Endodermal cell (in vitro differentiated cells): ENCODE measurements at regions not wholly inside any gene's neighbourhood (a gene's known extent, or its start where the extent isn't known, plus 50 kb on each side); places are given as distances from the start of the nearest gene placed in this dataset.

Source experiments
- DNase-seq: peaks from one replicate; pipeline ENCODE4 v3.0.0-alpha.2; 2017
- H3K27ac ChIP-seq: 2 replicates; pipeline ENCODE4 v1.5.1; 2013; ENCODE audit warnings: mild to moderate bottlenecking, low read depth, low read length, moderate library complexity
- H3K27me3 ChIP-seq: 2 replicates; pipeline ENCODE4 v1.6.1; 2013; ENCODE audit warnings: mild to moderate bottlenecking, low read length, moderate library complexity; ENCODE audit not compliant: insufficient read depth, control insufficient read depth, poor library complexity, severe bottlenecking
- H3K36me3 ChIP-seq: 2 replicates; pipeline ENCODE4 v1.7.0; 2013; ENCODE audit warnings: mild to moderate bottlenecking, low read length, moderate library complexity; ENCODE audit not compliant: control insufficient read depth, insufficient read depth
- H3K4me1 ChIP-seq: one replicate; pipeline ENCODE4 v1.7.0; 2013; ENCODE audit warnings: low read length; ENCODE audit not compliant: control insufficient read depth, insufficient read depth
- H3K4me3 ChIP-seq: 2 replicates; pipeline ENCODE4 v1.5.1; 2013; ENCODE audit warnings: mild to moderate bottlenecking, low read length, moderate library complexity
- H3K9ac ChIP-seq: 2 replicates; pipeline ENCODE4 v1.6.1; 2013; ENCODE audit warnings: mild to moderate bottlenecking, low read length, moderate library complexity; ENCODE audit not compliant: poor library complexity, severe bottlenecking; ENCODE audit errors: extremely low read depth
- H3K9me3 ChIP-seq: 2 replicates; pipeline ENCODE4 v1.6.1; 2013; ENCODE audit warnings: mild to moderate bottlenecking, low read length, moderate library complexity; ENCODE audit not compliant: control insufficient read depth
- H3K27ac Mint-ChIP-seq: 2 replicates; pipeline ENCODE4 v1.8.0; 2020; ENCODE audit warnings: mixed read lengths
- H3K27me3 Mint-ChIP-seq: 2 replicates; pipeline ENCODE4 v1.8.0; 2021; ENCODE audit warnings: mild to moderate bottlenecking, mixed read lengths; ENCODE audit not compliant: insufficient read depth
- H3K36me3 Mint-ChIP-seq: 2 replicates; pipeline ENCODE4 v1.8.0; 2020; ENCODE audit warnings: low read depth, mixed read lengths
- H3K4me1 Mint-ChIP-seq: 2 replicates; pipeline ENCODE4 v1.8.0; 2020; ENCODE audit warnings: mixed read lengths
- H3K4me3 Mint-ChIP-seq: 2 replicates; pipeline ENCODE4 v1.8.0; 2020; ENCODE audit warnings: mild to moderate bottlenecking, moderate library complexity, mixed read lengths
- H3K9me3 Mint-ChIP-seq: 2 replicates; pipeline ENCODE4 v1.8.0; 2020; ENCODE audit warnings: mild to moderate bottlenecking, mixed read lengths
- WGBS, 2 experiments: methylation state at CpG; one replicate each; pipeline versions ENCODE4 v1.1.5 to v1.1.7; 2013; ENCODE audit warnings: missing lambda C conversion rate in 2 of 2, mixed read lengths in 1 of 2; ENCODE audit not compliant: insufficient coverage in 1 of 2, insufficient read length in 1 of 2; 5-methylcytosine and 5-hydroxymethylcytosine counted together
- TF ChIP-seq, protein P1 (sequence below): fragments of 200-600 bp; sonication (generic); conservative IDR thresholded peaks from 2 replicates; pipeline ENCODE4 v1.5.0; 2021; ENCODE audit warnings: antibody characterized with exemption, mild to moderate bottlenecking

DNA sequence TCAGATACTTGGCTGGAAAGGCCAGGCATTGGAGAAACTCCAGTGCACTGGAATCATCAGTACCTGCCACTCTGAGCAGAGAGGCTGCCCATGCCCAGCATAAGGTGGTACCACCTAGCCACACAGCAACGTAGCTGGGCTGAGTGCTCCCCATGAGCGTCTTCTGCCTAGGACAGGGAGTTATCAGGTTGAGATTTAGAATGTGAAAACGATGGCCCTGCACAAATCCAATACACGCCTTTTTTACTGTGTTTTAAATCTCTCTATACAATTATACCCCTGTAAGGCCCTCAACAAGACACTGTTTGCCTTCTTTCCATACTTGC is 66.7 kb upstream of the PTGR2 start:
- 84 to 87% methylated on average over 4 of the region's 4 CpGs for WGBS, 2 experiments
- no peak for DNase-seq
- peaks cover 16% of the 10 kb centered on the region for H3K4me1 ChIP-seq
- Mint-ChIP-seq H3K4me1 (peaks cover 46% of the 10 kb centered on the region), H3K27ac (peak overlapping the region; percentile 91), H3K4me3 (peak overlapping the region; percentile 79), H3K27me3 (peaks cover 35% of the 10 kb centered on the region), H3K9me3 (no peaks in the 10 kb centered on the region), H3K36me3 (peaks cover 6% of the 10 kb centered on the region)
- no peaks in the 10 kb centered on the region for H3K36me3 ChIP-seq
- peak overlapping the region; percentile 70 for H3K9ac ChIP-seq
- H3K4me3 ChIP-seq: peak overlapping the region; percentile 86
- H3K27ac ChIP-seq: no peak overlapping the region
- TF ChIP-seq, protein P1, sequence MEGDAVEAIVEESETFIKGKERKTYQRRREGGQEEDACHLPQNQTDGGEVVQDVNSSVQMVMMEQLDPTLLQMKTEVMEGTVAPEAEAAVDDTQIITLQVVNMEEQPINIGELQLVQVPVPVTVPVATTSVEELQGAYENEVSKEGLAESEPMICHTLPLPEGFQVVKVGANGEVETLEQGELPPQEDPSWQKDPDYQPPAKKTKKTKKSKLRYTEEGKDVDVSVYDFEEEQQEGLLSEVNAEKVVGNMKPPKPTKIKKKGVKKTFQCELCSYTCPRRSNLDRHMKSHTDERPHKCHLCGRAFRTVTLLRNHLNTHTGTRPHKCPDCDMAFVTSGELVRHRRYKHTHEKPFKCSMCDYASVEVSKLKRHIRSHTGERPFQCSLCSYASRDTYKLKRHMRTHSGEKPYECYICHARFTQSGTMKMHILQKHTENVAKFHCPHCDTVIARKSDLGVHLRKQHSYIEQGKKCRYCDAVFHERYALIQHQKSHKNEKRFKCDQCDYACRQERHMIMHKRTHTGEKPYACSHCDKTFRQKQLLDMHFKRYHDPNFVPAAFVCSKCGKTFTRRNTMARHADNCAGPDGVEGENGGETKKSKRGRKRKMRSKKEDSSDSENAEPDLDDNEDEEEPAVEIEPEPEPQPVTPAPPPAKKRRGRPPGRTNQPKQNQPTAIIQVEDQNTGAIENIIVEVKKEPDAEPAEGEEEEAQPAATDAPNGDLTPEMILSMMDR: no peak
- no peaks in the 10 kb centered on the region for H3K9me3 ChIP-seq
- no peaks in the 10 kb centered on the region for H3K27me3 ChIP-seq

DNA sequence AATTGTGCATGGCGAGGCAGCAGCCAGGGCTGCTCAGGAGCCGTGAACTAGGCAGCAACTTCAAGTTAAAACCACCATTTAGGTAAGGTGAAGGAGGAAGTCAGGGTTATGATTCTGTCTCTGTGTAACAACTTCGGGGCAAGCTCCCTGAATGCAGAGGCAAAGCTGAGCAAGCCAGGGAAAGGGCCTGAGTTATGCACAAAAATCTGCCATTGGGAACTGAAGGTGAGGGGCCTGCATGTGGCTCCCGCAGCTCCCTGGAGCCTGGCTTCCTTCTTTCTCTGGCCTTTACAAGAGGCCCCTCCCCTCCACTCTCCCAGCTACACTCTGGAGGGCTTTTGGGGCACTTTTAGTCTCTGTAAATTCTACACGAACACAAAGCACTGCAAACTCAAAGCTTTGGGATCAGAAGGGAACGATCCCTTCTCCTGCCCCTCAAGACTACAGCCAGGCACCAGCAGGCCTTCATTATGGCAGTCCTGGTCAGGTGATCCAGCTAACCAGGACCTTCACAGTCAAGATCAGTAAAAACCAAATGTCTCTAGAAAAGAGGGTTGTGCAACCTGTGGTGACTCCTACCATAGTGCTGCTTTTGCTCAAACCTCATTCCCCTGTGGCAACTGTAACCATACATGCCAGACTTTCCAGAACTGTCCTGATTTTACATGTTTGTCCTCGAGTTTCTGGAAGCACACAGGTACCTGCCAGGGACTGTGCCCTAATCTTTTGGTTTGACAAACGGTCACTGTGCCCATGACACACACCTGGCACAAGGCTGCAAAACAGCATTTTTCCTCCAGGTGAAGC is 67.2 kb upstream of the PTGR2 start:
- peak overlapping the region; percentile 83 for H3K27ac ChIP-seq
- no peaks in the 10 kb centered on the region for H3K9me3 ChIP-seq
- H3K27ac Mint-ChIP-seq: peak overlapping the region; percentile 87
- peaks cover 46% of the 10 kb centered on the region for H3K4me1 Mint-ChIP-seq
- H3K27me3 ChIP-seq: no peaks in the 10 kb centered on the region
- 71 to 78% methylated on average over 6 to 8 of the region's 8 CpGs for WGBS, 2 experiments
- H3K4me1 ChIP-seq: peaks cover 16% of the 10 kb centered on the region
- peak overlapping the region; percentile 86 for H3K4me3 ChIP-seq
- peaks cover 31% of the 10 kb centered on the region for H3K27me3 Mint-ChIP-seq
- TF ChIP-seq, protein P1: no peak
- H3K36me3 ChIP-seq: no peaks in the 10 kb centered on the region
- peaks cover 6% of the 10 kb centered on the region for H3K36me3 Mint-ChIP-seq
- no peak for DNase-seq
- peak overlapping the region; percentile 12 for H3K4me3 Mint-ChIP-seq
- H3K9me3 Mint-ChIP-seq: no peaks in the 10 kb centered on the region
- H3K9ac ChIP-seq: no peak overlapping the region

DNA sequence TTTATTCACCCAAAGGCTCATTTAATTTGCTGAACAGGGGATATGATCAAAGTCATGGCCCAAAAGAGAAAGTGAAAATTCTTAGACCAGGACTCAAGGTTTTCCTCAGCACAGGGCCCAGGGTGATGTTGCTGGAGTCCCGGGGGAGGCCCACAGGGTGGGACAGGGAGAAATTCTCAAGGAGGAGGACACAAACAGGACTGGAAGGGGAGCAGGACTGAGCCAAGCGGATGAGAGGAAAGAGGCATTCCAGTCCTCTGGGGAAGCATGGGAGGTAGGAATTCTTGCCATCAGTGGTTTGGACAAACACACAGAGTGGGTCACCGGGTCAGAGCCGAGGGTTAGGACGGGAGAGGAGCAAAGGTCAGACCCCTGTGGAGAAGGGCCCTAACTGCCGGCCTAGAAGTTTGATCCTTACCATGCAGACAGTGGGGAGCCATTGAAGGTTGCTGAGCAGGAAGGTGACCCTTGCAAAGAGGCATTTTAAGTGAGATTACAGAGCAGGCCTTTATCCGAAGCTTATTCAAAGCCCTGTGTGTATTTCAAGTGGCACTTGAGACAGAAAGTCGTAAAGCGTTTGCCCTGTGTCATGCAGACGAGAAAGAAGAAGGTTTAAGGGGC is 68.4 kb upstream of the PTGR2 start:
- H3K9ac ChIP-seq: no peak overlapping the region
- peak overlapping the region; percentile 83 for H3K27ac ChIP-seq
- TF ChIP-seq, protein P1: no peak
- H3K9me3 ChIP-seq: no peaks in the 10 kb centered on the region
- Mint-ChIP-seq H3K4me3 (peak overlapping the region; percentile 12), H3K27ac (peak overlapping the region; percentile 87), H3K36me3 (peaks cover 6% of the 10 kb centered on the region), H3K27me3 (peaks cover 21% of the 10 kb centered on the region), H3K4me1 (peaks cover 46% of the 10 kb centered on the region), H3K9me3 (no peaks in the 10 kb centered on the region)
- H3K27me3 ChIP-seq: no peaks in the 10 kb centered on the region
- H3K4me3 ChIP-seq: no peak overlapping the region
- 45 to 75% methylated on average over 10 of the region's 10 CpGs for WGBS, 2 experiments
- DNase-seq: peak; percentile 70
- peaks cover 16% of the 10 kb centered on the region for H3K4me1 ChIP-seq
- H3K36me3 ChIP-seq: no peaks in the 10 kb centered on the region
